Activated T-cell treated with anti-CD3 and anti-CD28 coated beads for 48 hours (primary cell): ENCODE measurements at regions not wholly inside any gene's neighbourhood (a gene's known extent, or its start where the extent isn't known, plus 50 kb on each side); places are given as distances from the start of the nearest gene placed in this dataset.
A peak's percentile ranks its signal among the peaks of the same experiment; 100 is the strongest.

ENCODE experiments used
- DNase-seq: peaks from one replicate; pipeline ENCODE4 v3.0.0-alpha.2; 2020; ENCODE audit warnings: low read depth

- no peak for DNase-seq
These were observed 186.8 kb upstream of the GLI2 start for GRCh38 chr2:120548627-120549608.

- no peak for DNase-seq
These were observed 185.8 kb upstream of the GLI2 start for GRCh38 chr2:120549841-120550240.

GRCh38 chr2:120550282-120550681 is 185.4 kb upstream of the GLI2 start:
- no peak for DNase-seq

GRCh38 chr2:120550893-120551446 is 184.7 kb upstream of the GLI2 start:
- no peak for DNase-seq

DNA sequence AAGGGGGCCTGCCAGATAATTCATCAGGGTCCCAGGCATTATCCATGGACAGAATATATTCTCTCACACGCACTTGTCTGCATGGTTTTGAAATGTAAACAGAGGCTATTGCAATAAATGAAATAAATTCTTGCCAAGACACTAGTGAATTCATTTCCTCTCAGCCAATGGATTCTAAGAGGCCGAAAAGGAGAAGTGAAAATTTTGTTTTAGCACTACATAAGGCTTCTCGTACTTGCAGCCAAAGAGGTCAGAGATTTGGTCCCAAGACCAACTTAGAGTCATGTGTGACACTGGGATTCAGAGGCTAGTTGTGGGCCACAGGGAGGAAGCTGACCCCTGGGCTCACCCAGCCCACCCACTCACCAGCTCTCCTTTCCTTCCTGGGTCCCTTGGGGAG is 184.1 kb upstream of the GLI2 start:
- DNase-seq: no peak

GRCh38 chr2:120552079-120552478 is 183.6 kb upstream of the GLI2 start:
- no peak for DNase-seq

- DNase-seq: peak; percentile 36
These were observed 182.7 kb upstream of the GLI2 start for GRCh38 chr2:120552800-120553481.

GRCh38 chr2:120554625-120555032 is 181.0 kb upstream of the GLI2 start:
- no peak for DNase-seq

DNA sequence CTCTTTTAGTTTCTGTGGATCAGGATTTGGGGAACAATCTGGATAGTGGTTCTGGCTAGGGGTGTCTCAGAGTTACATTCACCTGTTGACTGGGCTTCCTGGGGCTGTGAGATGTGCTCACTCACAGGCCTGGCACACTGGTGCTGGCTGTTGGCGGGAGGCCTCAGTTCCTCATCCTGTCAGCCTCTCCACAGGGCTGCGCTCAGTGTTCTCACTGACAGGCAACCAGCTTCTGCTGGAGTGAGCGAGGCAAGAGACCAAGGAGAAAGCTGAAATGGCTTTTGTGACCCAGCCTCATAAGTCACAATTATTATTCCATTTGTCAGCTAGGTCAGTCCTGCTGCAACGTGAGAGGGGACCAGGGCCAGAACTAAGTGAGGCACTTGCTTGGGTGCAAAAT is 180.6 kb upstream of the GLI2 start:
- no peak for DNase-seq

- DNase-seq: no peak
These were observed 178.8 kb upstream of the GLI2 start for GRCh38 chr2:120556911-120557310.

GRCh38 chr2:120558847-120559246 is 176.8 kb upstream of the GLI2 start:
- no peak for DNase-seq

DNA sequence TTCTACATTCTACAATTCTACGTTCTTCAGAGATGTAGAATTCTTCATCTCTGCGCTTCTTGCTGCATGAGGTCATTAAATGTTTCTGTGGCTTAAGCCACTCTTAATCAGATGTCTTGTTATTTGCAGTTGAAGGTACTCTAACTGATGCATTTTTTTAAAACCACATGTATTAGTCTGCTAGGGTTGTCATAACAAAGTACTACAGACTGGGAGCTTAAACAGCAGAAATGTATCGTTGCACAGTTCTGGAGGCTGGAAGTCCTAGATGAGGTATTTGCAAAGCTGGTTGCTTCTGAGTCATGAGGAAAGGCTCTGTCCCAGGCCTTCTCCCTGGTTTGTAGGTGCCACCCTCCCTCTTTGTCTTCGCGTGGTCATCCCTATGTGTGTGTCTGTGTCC is 176.3 kb upstream of the GLI2 start:
- no peak for DNase-seq

- no peak for DNase-seq
These were observed 175.3 kb upstream of the GLI2 start for GRCh38 chr2:120560330-120560729.

GRCh38 chr2:120561379-120562035 is 174.2 kb upstream of the GLI2 start:
- DNase-seq: no peak

- no peak for DNase-seq
These were observed 173.3 kb upstream of the GLI2 start for GRCh38 chr2:120562218-120563005.

DNA sequence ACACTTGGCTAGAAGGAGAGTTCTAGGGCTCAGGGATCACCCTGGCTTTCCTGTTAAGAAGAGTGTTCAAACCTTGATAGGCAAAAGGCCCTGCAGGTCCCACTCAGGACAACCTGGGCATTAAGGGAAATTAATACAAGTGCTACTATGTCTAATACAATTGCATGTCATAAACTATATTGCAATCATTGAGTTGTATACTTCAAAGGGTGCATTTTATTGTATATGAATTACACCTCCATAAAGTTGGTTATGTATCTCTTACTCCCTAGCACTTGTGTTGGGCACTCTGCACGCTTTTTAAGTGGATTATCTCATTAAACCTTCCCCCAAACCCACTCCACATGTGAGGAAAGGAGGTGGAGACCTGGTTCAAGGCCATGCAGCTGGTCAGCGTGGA is 172.1 kb upstream of the GLI2 start:
- no peak for DNase-seq

- DNase-seq: no peak
These were observed 171.2 kb upstream of the GLI2 start for GRCh38 chr2:120564213-120565094.

DNA sequence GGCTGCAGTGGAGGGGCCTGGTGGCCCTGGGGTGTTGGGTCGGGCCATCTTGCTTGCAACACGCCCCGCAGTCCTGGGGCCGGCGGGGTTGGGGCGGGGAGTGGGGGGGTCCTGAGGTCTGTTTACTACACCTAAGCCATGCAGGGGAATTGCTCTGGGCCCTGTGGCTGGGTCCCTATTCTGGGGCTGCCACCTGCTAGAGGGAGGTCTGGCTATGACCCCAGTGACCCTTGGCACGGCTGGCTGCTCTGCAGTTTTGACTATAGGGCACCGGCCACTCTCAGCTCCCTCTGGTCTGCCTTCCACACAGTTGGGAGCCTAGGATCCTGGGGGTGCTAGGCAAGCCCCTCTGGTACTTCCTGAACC is 170.6 kb upstream of the GLI2 start:
- no peak for DNase-seq

- no peak for DNase-seq
These were observed 169.7 kb upstream of the GLI2 start for GRCh38 chr2:120565929-120566328.

- no peak for DNase-seq
These were observed 169.2 kb upstream of the GLI2 start for GRCh38 chr2:120566331-120567035.
